Smooth muscle cell of the brain vasculature (primary cell): ENCODE measurements at regions not wholly inside any gene's neighbourhood (a gene's known extent, or its start where the extent isn't known, plus 50 kb on each side); places are given as distances from the start of the nearest gene placed in this dataset.
"Not testable (repeated sequence)": the region's sequence is repeated elsewhere in the genome, so short reads cannot be mapped to it uniquely, and the experiment has no call there.

Experiments
- DNase-seq: peaks from one replicate; pipeline ENCODE4 v3.0.0-alpha.2; 2012; ENCODE audit warnings: low read depth, low spot score

- no peak for DNase-seq
Observed at GRCh38 chr12:41680155-41680554, 464.5 kb downstream of the GXYLT1 start.

- DNase-seq = no peak
Observed at GRCh38 chr12:41663598-41664265, 475.6 kb downstream of the PDZRN4 start.

GRCh38 chr12:41661141-41661765 is 473.1 kb downstream of the PDZRN4 start:
- no peak for DNase-seq

GRCh38 chr12:41656454-41656853 is 468.3 kb downstream of the PDZRN4 start:
- DNase-seq = no peak

- DNase-seq = no peak
Observed at GRCh38 chr12:41653386-41654326, 465.5 kb downstream of the PDZRN4 start.

GRCh38 chr12:41652981-41653380 is 464.9 kb downstream of the PDZRN4 start:
- DNase-seq = no peak

- no peak for DNase-seq
Observed at GRCh38 chr12:41645624-41646023, 457.5 kb downstream of the PDZRN4 start.

- DNase-seq = not testable (repeated sequence)
Observed at GRCh38 chr12:41642808-41643207, 454.7 kb downstream of the PDZRN4 start.

- DNase-seq = no peak
Observed at GRCh38 chr12:41636653-41637052, 448.5 kb downstream of the PDZRN4 start.

GRCh38 chr12:41635626-41636364 is 447.7 kb downstream of the PDZRN4 start:
- no peak for DNase-seq

GRCh38 chr12:41634091-41634490 is 446.0 kb downstream of the PDZRN4 start:
- DNase-seq = no peak

GRCh38 chr12:41629611-41630010 is 441.5 kb downstream of the PDZRN4 start:
- DNase-seq = no peak

- no peak for DNase-seq
Observed at GRCh38 chr12:41627476-41627875, 439.4 kb downstream of the PDZRN4 start.

GRCh38 chr12:41624571-41624970 is 436.5 kb downstream of the PDZRN4 start:
- DNase-seq = no peak
